GM18519 (cell line): ENCODE measurements at regions not wholly inside any gene's neighbourhood (a gene's known extent, or its start where the extent isn't known, plus 50 kb on each side); places are given as distances from the start of the nearest gene placed in this dataset.

Source experiments
- ATAC-seq: cut with Tn5 transposase; IDR thresholded peaks from one replicate; pipeline ENCODE4 v1.9.1; 2021; ENCODE audit warnings: mild to moderate bottlenecking, moderate library complexity; ENCODE audit not compliant: unreplicated experiment, low FRiP score

- ATAC-seq = no peak
These were observed 111.1 kb downstream of the DLL1 start for GRCh38 chr6:170179616-170180324.

- ATAC-seq = no peak
These were observed 112.1 kb downstream of the DLL1 start for GRCh38 chr6:170178561-170179477.

- no peak for ATAC-seq
These were observed 112.9 kb downstream of the DLL1 start for GRCh38 chr6:170177772-170178560.

- no peak for ATAC-seq
These were observed 113.7 kb downstream of the DLL1 start for GRCh38 chr6:170176898-170177771.

GRCh38 chr6:170176136-170176897 is 114.6 kb downstream of the DLL1 start:
- no peak for ATAC-seq

- no peak for ATAC-seq
These were observed 115.2 kb downstream of the DLL1 start for GRCh38 chr6:170175644-170176135.

- ATAC-seq = no peak
These were observed 115.9 kb downstream of the DLL1 start for GRCh38 chr6:170174771-170175643.

- no peak for ATAC-seq
These were observed 116.6 kb downstream of the DLL1 start for GRCh38 chr6:170174124-170174770.

- no peak for ATAC-seq
These were observed 117.5 kb downstream of the DLL1 start for GRCh38 chr6:170173335-170173881.

- no peak for ATAC-seq
These were observed 118.0 kb downstream of the DLL1 start for GRCh38 chr6:170172825-170173256.

- ATAC-seq = no peak
These were observed 118.5 kb downstream of the DLL1 start for GRCh38 chr6:170172392-170172791.

- ATAC-seq = no peak
These were observed 123.2 kb downstream of the DLL1 start for GRCh38 chr6:170167657-170168159.

GRCh38 chr6:170166511-170167122 is 124.3 kb downstream of the DLL1 start:
- no peak for ATAC-seq

- ATAC-seq = no peak
These were observed 125.3 kb downstream of the DLL1 start for GRCh38 chr6:170165471-170166117.

- ATAC-seq = no peak
These were observed 125.8 kb downstream of the DLL1 start for GRCh38 chr6:170165085-170165470.

GRCh38 chr6:170164271-170164900 is 126.5 kb downstream of the DLL1 start:
- ATAC-seq = no peak
